H1 (cell line): ENCODE measurements at regions not wholly inside any gene's neighbourhood (a gene's known extent, or its start where the extent isn't known, plus 50 kb on each side); places are given as distances from the start of the nearest gene placed in this dataset.

ENCODE experiments used
- POU5F1 ChIP-seq: IDR thresholded peaks from 2 replicates; pipeline ENCODE4 v1.6.1; 2011; ENCODE audit warnings: low read depth, mild to moderate bottlenecking, low read length, moderate library complexity

- TF ChIP-seq POU5F1, result no peak
These were observed 365.7 kb downstream of the KCNRG start (continued) for GRCh38 chr13:50380905-50381304.
